A549 (cell line): ENCODE measurements at regions not wholly inside any gene's neighbourhood (a gene's known extent, or its start where the extent isn't known, plus 50 kb on each side); places are given as distances from the start of the nearest gene placed in this dataset.

ENCODE experiments used
- CTCF ChIP-seq: fragments of >200 bp; sonication (Bioruptor Twin); formaldehyde crosslinking; IDR thresholded peaks from 3 replicates; pipeline ENCODE4 v1.5.1; 2016
- FOSB ChIP-seq: fragments of 250-450 bp; sonication (Bioruptor Pico); IDR thresholded peaks from 2 replicates; pipeline ENCODE4 v1.5.0; 2020; ENCODE audit warnings: mild to moderate bottlenecking, moderate library complexity
- KDM5A ChIP-seq: fragments of 200-600 bp; sonication (generic); IDR thresholded peaks from 2 replicates; pipeline ENCODE4 v1.6.1; 2016; ENCODE audit warnings: antibody characterized with exemption, mild to moderate bottlenecking
- USF2 ChIP-seq: fragments of 450-650 bp; IDR thresholded peaks from 2 replicates; pipeline ENCODE4 v1.6.1; 2014; ENCODE audit warnings: antibody characterized with exemption

- TF ChIP-seq CTCF (no peak), KDM5A (no peak), FOSB (CRISPR knock-in tag) (no peak), USF2 (no peak)
These were observed 518.6 kb upstream of the NUDT12 start for GRCh38 chr5:104081232-104081631.
